GM21717 (cell line): ENCODE measurements at regions not wholly inside any gene's neighbourhood (a gene's known extent, or its start where the extent isn't known, plus 50 kb on each side); places are given as distances from the start of the nearest gene placed in this dataset.
A peak's percentile ranks its signal among the peaks of the same experiment; 100 is the strongest.

Source experiments
- ATAC-seq: cut with Tn5 transposase; IDR thresholded peaks from one replicate; pipeline ENCODE4 v1.9.1; 2021; ENCODE audit warnings: mild to moderate bottlenecking, moderate library complexity; ENCODE audit not compliant: unreplicated experiment

DNA sequence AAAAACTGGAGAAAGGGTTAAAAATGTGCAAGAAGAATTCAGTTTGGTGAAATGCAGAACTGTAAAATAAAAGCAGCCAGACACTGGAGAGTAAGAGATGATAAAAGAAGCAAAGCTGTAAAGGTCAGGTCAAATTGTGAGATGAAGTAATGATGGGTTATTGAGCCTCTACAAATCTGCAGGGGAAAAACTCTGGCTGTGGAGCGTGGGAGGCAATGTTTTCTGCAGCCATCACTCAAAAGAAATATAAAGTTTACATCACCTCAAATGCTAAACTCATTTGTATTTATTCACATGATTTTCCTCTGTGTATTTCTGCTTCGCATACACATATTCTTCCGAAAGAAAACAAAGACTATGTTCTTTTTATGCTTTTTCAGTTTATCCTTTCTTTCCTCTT, 158.8 kb upstream of the GPR149 start:
- ATAC-seq: no peak

DNA sequence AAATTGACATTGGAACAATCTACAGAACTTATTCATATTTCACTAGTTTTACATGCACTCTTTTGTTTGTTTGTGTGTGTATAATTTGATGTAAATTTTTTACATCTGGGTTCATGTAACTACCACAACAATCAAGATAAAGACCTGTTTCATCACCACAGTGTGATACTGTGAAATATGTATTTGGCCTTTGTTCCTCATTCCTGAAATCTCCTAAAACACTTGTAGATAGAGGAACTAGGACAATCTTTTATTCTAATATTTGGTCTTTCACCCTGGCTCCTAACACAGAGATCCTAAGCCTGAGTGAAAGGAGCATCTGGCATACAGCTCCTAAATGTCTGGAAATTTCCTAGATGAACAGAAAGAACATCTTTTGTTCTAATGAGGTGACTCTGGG, 155.0 kb upstream of the GPR149 start:
- ATAC-seq: no peak

DNA sequence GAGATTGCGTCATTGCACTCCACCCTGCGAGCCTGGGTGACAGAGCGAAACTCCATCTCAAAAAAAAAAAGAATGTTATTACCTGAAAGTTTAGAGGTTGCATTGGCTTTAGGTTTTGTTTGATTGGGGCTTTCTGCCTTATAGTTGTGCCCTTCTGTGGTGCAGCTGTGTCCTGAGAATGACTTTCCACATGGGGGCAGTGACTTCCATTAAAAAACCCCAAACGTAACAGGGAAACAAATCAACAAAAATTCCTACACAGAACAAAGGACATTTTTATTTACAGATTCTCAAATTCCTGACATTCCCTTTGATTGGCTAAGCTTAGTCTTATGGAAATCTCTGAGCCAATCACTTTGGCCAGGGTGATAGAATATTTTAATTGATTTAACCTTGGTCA, 154.1 kb upstream of the GPR149 start:
- ATAC-seq: no peak

DNA sequence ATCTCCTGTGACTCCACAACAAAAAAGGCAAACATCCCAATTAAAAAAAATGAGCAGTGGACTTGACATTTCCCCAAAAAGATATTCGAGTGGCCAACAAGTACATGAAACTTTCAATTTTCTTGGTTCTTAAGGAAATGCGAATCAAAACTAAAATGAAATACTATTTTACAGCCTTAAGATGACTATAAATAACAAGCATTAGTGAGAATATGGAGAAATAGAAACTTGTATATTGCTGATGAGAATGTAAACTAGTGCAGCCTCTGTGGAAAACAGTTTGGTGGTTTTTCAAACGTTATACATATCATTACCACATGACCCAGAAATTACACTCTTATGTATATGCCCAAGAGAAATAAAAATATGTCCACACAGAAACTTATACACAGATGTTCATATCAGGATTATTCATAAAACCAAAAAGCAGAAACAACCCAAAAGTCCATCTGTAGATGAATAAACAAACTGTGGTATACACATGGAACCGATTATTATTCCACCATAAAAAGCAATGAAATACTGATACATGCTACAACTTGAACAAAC, 153.2 kb upstream of the GPR149 start:
- no peak for ATAC-seq

DNA sequence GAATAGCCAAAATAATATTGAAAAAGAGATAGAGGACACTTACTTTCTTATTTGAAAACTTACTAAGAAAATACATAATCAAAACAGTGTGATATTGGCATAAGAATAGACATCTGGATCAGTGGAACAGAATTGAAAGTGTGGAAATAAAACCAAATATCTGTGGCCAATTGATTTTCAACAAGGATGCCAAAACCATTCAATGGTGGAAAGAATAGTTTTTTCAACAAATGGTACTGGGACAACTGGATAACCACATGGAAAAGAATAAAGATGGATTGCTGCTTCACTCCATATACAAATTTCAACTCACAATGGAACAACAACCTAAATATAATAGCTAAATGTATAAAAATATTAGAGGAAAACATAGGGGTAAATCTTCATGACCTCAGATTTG, 152.5 kb upstream of the GPR149 start:
- no peak for ATAC-seq

DNA sequence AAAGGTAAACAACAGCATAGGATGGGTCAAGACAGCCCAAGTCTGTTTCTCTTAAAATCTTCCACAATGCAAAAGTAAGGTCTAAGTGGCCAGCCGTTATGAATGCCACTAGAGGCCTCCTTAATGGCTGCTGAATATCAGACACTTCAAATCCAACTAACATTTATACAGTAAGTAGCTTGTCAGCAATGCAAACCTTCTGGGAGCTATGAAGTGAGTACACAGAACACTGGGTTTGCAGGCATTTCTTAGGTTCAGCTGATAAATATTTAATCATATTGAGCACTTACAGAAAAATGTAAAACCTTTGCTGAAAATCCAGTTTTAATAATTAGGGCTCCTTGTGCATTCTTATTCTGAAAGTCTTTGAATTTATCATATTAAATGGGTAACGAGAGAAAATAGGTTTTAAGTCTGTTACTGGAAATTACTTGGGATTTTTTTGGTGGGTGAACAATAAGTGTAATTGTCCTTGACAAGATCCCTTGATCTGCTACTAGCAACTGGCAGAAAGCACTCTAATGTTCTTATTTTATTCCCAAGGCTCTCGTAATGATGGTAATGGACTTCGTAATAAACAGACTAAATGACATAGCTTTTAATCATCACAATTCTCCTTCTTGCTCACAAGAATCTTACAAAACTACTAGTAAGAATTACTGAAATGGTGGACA, 141.7 kb upstream of the GPR149 start:
- ATAC-seq: no peak

DNA sequence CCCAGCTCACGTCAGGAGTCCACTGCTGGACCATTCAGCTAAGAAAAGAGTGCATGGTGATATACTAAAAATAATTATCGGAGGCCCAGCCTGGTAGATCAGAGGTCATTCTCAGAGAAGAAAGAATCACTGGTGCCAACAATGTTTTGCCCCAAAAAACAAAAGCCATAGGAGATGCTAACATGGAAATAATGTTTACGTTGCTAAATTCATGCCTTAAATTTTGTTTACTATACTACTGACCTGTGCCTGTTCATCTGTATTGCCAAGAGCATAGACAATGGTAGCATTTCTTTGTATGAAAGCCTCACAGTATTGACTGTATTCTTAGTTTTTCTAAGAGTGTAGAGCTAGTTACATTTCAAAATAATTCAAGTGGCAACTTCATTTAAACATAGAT, 138.1 kb upstream of the GPR149 start:
- no peak for ATAC-seq

DNA sequence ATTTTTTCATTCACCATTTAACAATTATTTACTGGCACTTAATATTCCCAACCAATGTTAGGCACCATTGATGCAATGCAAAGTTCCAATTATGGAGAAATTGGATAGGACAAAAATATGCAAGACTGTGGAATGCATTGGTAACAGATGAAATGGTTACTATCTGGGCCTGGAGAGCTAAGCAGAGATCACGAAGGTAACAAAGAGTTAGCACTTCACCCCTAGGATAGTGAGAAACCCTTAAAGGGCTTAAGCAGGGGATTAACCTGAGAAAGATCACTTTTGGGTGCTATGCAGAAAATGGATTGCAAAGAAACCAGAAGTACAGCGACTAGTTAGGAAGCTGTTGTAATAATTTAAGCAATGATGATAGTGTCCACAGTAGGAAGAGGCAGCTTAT, 129.6 kb upstream of the GPR149 start:
- ATAC-seq: no peak

DNA sequence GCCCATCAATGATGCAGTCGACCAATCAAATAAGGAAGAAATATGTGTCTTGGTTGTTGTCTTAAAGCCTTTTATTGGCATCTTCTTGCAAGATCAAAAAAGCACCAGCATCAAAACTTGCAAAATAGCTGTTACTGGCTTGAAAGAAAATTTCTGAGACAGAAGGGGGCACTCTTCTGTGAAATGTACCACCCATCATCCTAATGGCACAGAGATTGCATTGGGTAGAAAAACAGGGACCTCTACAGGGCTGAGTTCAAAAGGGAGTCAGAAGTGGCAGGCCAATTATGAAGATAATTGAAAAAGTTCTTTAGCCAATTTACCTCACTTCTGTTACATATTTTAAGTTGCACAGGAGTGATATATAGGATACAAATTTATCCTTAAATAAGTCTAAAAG, 122.3 kb upstream of the GPR149 start:
- ATAC-seq: no peak

DNA sequence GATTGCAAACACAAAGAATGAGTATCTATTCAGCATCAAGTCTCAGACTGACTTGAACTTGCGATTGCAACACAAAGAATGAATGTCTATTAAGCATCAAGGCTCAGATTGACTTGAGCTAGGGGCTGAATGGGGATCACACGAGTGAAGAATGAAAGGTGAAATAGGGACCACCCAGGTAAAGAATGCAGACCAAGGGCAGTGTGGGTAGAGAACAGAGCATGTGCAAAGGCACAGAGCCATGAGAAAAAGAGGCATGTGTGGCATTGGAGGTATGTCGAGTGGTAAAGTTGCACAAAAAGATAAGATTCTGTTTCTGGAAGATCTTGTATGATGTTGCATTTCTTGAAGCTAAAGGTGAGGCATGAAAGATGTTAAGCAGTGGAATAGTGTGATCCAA, 119.4 kb upstream of the GPR149 start:
- no peak for ATAC-seq

DNA sequence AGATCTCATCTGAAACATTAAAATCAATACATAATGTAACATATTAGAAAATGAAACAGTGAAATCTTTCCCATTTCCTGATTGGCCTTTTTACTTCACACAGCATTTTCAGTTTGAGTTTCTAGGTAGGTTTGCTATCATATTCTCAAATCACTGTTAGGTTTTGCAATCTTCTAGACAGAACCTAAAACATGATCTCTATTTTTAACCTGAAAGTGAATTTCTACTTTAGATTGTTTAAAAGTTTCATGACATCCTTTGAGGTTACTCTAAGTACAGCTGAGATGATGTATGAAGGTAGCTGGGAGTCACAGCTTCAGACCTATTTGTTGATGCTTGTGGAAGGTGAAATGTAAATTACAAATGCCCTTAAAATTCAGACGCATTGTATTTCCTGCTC, 118.4 kb upstream of the GPR149 start:
- no peak for ATAC-seq

DNA sequence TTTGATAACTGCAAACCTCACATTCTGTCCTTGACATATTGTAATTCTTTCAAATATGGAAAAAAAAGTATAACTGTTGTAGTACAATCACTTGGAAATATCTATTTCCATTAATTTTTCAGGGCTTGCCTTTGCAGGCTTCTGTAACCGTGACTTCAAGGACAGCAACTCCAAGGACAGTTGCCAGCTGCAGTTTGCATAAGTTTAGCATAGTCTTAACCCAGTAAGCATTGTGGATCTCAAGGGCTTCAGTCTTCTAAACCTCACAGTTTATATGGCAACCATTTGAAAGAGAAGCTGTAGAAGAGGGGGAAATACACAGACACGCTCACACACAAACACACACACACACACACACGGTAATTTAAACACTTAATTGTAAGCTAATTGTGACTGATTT, 112.8 kb upstream of the GPR149 start:
- ATAC-seq: no peak

DNA sequence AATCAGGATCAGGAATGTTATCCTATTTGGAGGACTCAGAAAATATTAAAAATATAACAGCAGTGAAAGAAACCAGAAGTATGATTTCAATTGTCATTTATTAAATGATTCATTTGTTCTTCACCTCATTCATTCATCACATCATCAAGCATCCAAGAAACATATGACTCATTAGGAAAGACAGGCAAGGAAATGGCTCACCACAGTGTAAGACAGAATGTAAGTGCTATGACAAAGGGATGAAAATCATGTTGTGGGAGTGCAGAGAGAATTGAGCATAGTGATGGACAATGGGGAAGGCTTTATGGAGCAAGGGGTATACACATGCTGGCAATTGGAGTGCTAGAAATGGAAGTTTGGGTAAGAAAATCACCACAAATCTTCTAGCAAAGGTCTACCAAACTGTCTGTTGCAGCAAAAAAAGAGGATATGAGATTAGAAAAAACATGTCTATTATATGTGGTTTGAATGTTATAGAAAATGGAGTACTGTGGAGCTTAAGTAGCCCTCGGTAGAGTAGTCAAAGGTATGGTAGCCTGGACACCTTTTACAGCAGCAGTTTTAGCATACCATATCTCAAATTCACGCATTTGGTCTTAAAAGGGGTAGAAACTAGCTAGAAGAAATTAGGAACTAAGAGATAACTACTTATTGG, 111.1 kb upstream of the GPR149 start:
- no peak for ATAC-seq

DNA sequence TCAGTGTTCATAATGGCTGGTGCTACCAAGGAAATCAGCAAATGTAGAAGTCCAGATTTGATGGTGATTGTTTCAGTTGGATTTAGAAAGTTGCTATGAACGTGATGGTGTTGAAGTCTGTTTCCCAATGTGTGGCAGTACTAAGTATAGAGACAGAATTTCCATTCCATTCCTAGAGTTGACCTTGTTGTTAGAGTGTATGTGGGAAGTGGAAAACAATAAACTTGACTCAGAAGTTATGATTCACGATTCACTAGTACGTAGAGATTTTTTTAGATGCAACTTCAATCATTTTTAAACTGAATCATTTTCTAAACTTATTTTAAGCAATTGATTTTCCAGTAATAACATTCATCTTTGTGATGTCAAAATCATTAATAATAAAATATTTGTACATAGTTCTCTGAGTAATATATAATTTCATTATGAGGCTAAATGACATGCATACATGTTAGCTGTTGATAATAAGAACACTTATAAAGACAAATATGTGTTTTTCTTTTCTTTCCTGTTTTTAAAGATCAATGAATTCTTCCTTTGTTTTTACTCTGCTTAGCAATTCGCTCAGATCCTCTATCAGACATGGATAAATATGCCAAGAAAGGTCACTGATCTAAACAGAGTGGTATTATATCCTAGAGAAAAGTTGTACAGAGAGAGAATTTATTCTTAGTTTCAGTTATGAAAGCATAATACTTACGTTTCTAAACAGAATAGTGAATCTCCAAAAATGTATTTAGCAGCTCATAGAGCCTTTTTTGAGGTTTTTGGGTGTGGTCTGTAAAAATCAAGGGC, 108.8 kb upstream of the GPR149 start:
- ATAC-seq: no peak

DNA sequence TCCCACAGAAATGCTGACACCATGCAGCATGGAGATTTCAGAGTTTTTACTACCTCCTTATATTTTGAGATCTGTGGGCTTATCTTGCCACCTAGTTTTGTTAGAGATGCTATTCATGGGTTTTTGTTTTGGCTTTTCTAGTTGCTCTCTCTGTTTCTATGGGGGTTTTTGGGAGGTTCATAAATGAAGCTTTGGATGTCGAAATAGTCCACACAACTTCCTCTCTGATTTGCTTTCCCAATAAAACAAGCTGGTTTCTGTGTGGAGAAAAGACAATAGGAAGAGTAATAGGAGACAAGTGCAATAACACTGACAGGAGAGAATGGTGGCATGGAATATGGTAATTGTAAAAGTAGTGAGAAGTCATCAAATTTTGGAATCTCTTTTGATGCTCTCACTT, 106.8 kb upstream of the GPR149 start:
- ATAC-seq: no peak

DNA sequence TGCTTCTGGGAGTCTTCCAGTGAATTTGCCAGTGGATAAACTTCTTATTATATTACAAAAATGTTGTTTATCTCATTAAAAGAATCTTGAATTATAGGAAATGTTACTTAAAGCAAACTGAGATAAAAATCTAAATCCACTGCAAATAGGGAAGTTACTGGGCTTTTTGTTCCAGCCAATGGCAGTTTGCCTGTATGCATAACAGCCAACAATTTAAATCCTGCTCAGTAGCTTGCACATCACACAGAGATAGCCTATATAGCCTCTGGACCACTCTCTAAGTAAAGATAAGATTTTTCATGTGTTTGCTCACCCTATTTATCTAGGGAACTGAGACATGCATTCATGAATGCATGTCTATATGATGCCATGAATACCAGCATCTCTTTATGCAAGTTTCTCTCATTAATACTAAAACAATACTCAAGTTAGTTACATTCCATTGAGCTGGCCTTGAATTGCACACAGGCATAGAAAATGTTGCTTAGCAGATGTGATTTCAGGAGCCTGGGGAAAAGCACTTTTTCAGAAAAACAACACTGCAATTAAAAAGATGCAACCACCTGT, 92.1 kb upstream of the GPR149 start:
- ATAC-seq: no peak

DNA sequence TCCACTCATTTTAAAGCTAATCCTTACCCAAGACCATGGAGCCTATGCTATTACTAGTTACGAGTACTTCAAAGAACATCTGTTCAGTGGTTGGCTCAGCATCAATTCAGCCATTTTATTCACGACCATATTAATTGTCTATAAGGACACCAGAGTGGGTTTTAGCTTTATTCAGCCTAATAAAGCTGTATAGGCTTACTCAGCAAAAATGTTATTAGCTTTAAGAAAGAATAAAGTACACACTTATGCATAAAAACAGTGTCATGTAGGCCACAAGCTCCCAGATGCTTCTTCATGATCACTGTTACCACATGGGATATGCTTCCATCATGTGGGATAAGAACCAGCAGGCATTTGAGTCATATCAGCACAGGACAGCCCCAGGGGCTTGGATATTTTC, 87.4 kb upstream of the GPR149 start:
- ATAC-seq: no peak

DNA sequence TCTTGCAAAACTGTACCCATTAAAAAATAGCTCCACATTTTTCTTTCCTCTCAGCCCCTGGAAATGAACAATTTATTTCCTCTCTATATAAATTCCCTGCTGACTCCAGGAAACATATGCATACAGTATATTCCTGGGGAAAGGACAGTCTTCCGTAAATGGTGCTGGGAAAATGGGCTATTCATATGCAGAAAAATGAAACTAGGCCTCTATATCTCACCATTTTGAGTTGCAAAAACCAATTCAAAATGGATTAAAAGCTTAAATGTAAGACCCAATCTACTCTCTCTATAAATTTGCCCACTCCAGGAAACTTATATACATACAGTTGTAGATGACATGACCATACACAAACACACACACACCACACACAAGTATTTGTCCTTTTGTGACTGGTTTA, 85.9 kb upstream of the GPR149 start:
- ATAC-seq: no peak

DNA sequence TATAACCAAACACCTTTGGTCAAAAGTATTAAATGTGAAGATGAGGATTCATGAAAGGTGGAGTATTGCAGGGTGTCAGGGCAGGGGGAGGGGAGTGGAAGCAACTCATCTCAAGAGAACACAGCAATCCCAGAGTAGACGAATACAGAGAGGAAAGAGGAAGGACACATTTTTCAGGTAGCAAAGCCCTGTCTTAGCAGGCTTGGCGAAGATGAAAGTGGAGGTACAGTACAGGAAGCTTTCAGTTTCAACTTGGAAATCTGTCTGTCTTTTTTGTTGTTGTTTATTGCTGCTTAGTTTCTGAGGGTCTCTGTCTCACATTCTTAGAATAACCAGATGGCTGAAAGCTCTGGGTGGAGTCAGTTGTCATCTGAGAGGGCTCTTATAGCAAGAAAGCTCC, 80.8 kb upstream of the GPR149 start:
- ATAC-seq: peak; percentile 75

DNA sequence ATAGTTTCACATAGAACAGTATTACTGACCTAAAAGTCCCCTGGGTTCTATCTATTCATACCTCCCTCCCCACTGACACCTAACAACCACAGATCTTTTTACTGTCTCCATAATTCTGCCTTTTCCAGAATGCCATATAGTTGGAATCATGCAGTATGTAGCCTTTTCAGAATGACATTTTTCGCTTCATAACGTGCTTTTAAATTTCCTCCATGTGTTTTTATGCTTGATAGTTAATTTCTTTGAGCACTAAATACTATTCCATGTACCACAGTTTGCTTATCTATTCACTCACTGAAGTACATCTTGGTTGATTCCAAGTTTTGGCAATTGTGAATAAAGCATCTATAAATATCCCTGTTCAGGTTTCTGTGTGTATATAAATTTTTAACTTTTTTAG, 77.7 kb upstream of the GPR149 start:
- ATAC-seq: no peak

DNA sequence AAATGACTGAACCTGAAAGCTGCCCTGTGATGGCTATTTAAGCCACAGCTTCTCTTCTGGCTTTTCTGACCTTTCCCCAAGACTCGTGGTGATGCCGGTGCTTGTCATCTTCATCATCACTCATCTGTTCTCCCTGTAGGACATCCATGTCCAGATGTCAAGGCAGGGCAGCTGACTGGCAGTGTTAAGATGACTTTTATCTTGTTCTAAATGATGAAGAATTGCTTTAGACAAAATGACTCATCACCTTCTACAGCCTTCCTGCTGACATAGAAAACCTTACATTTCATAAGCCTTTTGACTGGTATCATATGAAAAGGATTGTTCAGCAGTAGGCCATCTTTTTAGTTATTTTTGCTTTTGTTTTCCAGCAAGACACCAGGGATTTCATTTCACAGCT, 67.0 kb upstream of the GPR149 start:
- ATAC-seq: no peak

DNA sequence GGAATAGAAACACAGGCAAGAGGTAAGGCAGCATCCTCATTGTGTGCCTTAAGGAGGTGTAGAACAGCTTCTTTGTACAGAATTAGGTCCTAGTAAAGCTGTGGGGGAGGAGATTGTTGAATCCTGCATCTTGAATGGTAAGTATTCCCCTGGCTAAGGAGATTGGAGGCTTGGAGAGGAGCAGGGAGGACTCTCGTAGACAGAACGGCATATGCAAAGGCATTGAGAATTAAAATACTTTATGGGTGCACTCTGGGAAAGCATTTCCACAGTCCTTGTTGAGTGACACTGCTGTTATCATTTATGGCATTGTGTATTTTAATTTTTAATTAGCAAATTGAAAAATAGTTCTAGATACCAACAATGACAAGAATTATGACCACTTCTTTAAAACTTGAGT, 66.5 kb upstream of the GPR149 start:
- ATAC-seq: no peak
